RWPE1 (cell line): ENCODE measurements at regions not wholly inside any gene's neighbourhood (a gene's known extent, or its start where the extent isn't known, plus 50 kb on each side); places are given as distances from the start of the nearest gene placed in this dataset.
"Not testable (repeated sequence)": the region's sequence is repeated elsewhere in the genome, so short reads cannot be mapped to it uniquely, and the experiment has no call there.

Experiments
- CTCF ChIA-PET: fragments of 350-600 bp; sonication (Branson Sonifier 250); formaldehyde crosslinking; extraction: SDS; loops from one replicate; lab custom pipeline; 2021; lab: Yijun Ruan, JAX
- POLR2A ChIA-PET: fragments of 400-600 bp; formaldehyde crosslinking; extraction: SDS; loops from one replicate; lab custom pipeline; 2020; ENCODE audit warnings: antibody characterized with exemption; ENCODE audit not compliant: low non-redundant PET; lab: Yijun Ruan, JAX
- DNase-seq: peaks from one replicate; pipeline ENCODE4 v3.0.0; 2012; ENCODE audit warnings: low spot score
- H3K27ac ChIP-seq: fragments of 450-650 bp; 2 replicates; pipeline ENCODE4 v1.5.1; 2017
- CTCF ChIP-seq: fragments of 450-650 bp; conservative IDR thresholded peaks from 2 replicates; pipeline ENCODE4 v1.5.1; 2017; ENCODE audit warnings: low read depth, mild to moderate bottlenecking

- TF ChIP-seq CTCF = no peak
- no peak for DNase-seq
- ChIA-PET CTCF (no interaction called here), POLR2A (no interaction called here)
- H3K27ac ChIP-seq = no peak overlapping the region
These were observed 110.6 kb upstream of the CTAGE1 start for GRCh38 chr18:22528291-22528690.

DNA sequence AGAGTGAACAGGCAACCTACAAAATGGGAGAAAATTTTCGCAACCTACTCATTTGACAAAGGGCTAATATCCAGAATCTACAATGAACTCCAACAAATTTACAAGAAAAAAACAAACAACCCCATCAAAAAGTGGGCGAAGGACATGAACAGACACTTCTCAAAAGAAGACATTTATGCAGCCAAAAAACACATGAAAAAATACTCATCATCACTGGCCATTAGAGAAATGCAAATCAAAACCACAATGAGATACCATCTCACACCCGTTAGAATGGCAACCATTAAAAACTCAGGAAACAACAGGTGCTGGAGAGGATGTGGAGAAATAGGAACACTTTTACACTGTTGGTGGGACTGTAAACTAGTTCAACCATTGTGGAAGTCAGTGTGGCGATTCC is 117.0 kb upstream of the CTAGE1 start:
- POLR2A ChIA-PET, CTCF ChIA-PET, H3K27ac ChIP-seq, DNase-seq: not testable (repeated sequence)

- no peak for DNase-seq
- TF ChIP-seq CTCF = no peak
- ChIA-PET CTCF (interaction anchor here (0.5 to 0.6 kb wide), 2 partner anchors 76 to 580 kb away, joined by 3 to 4 read pairs; no protein-coding TSS in a partner anchor), POLR2A (no interaction called here)
- no peak overlapping the region for H3K27ac ChIP-seq
These were observed 118.8 kb upstream of the CTAGE1 start for GRCh38 chr18:22536558-22536957.

- no peak for TF ChIP-seq CTCF
- CTCF ChIA-PET = interaction anchor here (0.6 kb wide), 1 partner anchor 230 kb away, joined by 3 read pairs; no protein-coding TSS in a partner anchor
- H3K27ac ChIP-seq = no peak overlapping the region
These were observed 120.7 kb upstream of the CTAGE1 start for GRCh38 chr18:22538426-22538825.

DNA sequence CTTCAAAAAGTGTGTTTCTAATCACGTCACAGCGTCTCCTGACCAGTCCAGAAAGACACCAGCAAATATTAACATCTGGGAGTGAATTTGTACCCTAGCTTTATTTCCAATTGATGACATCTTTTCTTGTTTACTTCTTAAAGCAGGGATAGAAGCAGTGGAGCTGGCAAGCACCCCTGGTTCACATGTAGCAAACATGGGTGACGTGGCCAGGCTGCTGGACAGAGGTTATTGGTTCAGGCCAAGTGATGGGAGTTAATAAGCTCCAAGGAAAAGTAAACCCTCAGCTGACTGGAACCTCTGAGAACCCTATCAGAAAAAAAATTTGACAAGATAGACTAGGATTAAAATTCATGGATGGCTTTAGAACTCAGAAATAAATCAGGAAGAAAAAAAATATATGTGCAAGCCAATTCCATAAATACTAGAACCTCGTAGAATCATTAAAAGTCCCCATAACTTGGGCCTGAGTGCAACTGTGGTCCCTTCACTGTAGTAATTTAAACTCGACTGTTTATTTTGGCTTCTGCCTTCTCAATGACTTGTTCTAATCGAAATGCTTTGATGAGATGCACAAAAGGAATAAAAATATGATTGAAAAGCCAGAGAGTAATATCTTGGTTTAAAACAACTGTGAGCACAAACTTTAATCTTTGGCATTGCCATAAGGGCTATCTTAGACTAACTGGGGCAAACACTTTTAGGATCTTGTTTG is 121.5 kb upstream of the CTAGE1 start:
- ChIA-PET POLR2A (no interaction called here), CTCF (no interaction called here)
- TF ChIP-seq CTCF = no peak
- no peak for DNase-seq
- no peak overlapping the region for H3K27ac ChIP-seq

More at GRCh38 chr18:22538426-22538825, 120.7 kb upstream of the CTAGE1 start:
- POLR2A ChIA-PET = no interaction called here
- no peak for DNase-seq

GRCh38 chr18:22541232-22541631 is 123.5 kb upstream of the CTAGE1 start:
- H3K27ac ChIP-seq = no peak overlapping the region
- POLR2A ChIA-PET = no interaction called here
- CTCF ChIA-PET = no interaction called here
- TF ChIP-seq CTCF = no peak
- no peak for DNase-seq

- no peak for TF ChIP-seq CTCF
- H3K27ac ChIP-seq = peak overlapping the region; percentile 60
- ChIA-PET POLR2A (interaction anchor here (0.6 kb wide), 1 partner anchor 793 kb away, joined by 5 read pairs; no protein-coding TSS in a partner anchor), CTCF (no interaction called here)
- peak; percentile 16 for DNase-seq
These were observed 124.7 kb upstream of the CTAGE1 start for GRCh38 chr18:22542406-22542835.
